AG10803 (cell line): ENCODE measurements at regions not wholly inside any gene's neighbourhood (a gene's known extent, or its start where the extent isn't known, plus 50 kb on each side); places are given as distances from the start of the nearest gene placed in this dataset.
"Not testable (repeated sequence)": the region's sequence is repeated elsewhere in the genome, so short reads cannot be mapped to it uniquely, and the experiment has no call there.

Source experiments
- DNase-seq: peaks from one replicate; pipeline ENCODE4 v3.0.0; 2010; ENCODE audit warnings: low read depth
- H3K4me3 ChIP-seq: 2 replicates; pipeline ENCODE4 v1.5.1; 2011; ENCODE audit warnings: mild to moderate bottlenecking, low read length, control low read depth
- CTCF ChIP-seq: conservative IDR thresholded peaks from 2 replicates; pipeline ENCODE4 v1.5.1; 2011; ENCODE audit warnings: mild to moderate bottlenecking, low read length, control low read depth, inconsistent platforms

DNA sequence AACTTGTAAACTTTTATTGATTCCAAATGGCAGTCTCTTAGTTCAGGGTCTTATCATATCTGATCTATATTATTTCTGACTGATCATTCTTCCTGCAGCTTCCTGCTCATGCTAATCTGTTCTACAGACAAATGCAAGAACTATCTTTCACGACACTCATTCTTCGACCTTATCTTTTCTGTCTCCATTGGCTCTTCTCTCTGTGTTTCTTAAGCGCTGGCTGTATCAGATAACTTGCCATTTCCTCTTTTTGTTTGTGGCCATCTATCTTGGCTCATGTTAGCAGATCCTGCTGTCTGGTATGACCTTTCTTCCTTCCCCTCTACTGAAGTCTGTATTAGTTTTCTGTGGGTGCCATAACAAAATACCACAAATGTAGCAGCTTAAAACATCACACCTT lies 230.5 kb upstream of the PUDP start:
- no peak overlapping the region for H3K4me3 ChIP-seq
- TF ChIP-seq CTCF: no peak
- DNase-seq: no peak

GRCh38 chrX:7372825-7373525 lies 225.0 kb upstream of the PUDP start:
- no peak for TF ChIP-seq CTCF
- peak; percentile 43 for DNase-seq
- H3K4me3 ChIP-seq: no peak overlapping the region

DNA sequence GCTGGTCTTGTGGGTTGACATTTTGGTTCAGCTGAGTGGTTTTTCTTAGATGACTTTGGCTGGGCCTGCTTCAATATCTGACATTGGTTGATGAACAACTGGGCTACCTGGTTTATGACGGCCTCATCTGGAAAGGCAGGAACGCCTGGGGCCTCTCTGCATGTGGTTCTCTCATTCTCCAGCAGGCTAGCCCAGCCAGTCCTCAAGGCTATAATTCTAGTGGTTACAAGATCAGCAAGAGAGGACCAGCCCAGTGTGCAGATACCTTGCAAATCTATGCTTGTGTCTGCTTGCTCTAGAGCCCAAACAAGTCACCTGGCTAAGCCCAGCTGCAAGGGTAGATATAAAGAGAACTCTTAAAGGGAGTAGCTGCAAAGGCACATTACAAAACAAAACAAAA lies 214.2 kb upstream of the PUDP start:
- DNase-seq: no peak

DNA sequence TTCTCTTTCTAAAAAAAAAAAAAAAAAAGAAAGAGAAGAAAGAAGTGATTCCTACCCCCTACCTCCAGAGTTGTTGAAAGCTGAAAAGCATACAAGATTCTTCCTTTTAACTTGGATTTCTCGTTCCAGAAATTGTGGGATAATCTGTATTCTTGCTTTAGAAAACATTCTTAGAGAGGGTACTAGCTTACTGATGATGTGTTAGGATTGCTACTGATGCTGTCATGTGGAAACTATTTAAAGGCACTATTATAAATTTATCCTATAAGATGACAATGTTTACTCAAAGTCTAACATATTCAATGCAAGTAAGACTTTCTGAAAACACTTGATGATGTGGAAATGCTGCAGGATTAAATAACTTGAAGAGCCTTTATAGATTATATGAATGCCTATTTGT lies 204.0 kb upstream of the PUDP start:
- no peak for DNase-seq
- H3K4me3 ChIP-seq: no peak overlapping the region
- no peak for TF ChIP-seq CTCF

More for the DNA sequence above, 214.2 kb upstream of the PUDP start:
- H3K4me3 ChIP-seq: no peak overlapping the region
- TF ChIP-seq CTCF: no peak

GRCh38 chrX:7347465-7347864 lies 199.5 kb upstream of the PUDP start:
- H3K4me3 ChIP-seq: no peak overlapping the region
- no peak for TF ChIP-seq CTCF
- DNase-seq: no peak

- DNase-seq: peak; percentile 61
- H3K4me3 ChIP-seq: no peak overlapping the region
- TF ChIP-seq CTCF: no peak
Observed at GRCh38 chrX:7346021-7346420, 198.1 kb upstream of the PUDP start.

- no peak overlapping the region for H3K4me3 ChIP-seq
- TF ChIP-seq CTCF: no peak
- no peak for DNase-seq
Observed at GRCh38 chrX:7343181-7343580, 195.2 kb upstream of the PUDP start.

GRCh38 chrX:7335816-7336362 lies 187.9 kb upstream of the PUDP start:
- not testable (repeated sequence) for H3K4me3 ChIP-seq, DNase-seq
